ENCODE measurements at regions not wholly inside any gene's neighbourhood (a gene's known extent, or its start where the extent isn't known, plus 50 kb on each side); places are given as distances from the start of the nearest gene placed in this dataset.

- TF ChIP-seq POLR2A (IDR thresholded peaks at IDR 0.05) (no peak), CTCF (IDR thresholded peaks at IDR 0.05) (no peak)
These were observed 164.7 kb upstream of the GUCY1A2 start for GRCh38 chr11:107182978-107183377.
